HFF-Myc (cell line): ENCODE measurements at regions not wholly inside any gene's neighbourhood (a gene's known extent, or its start where the extent isn't known, plus 50 kb on each side); places are given as distances from the start of the nearest gene placed in this dataset.
"Not testable (repeated sequence)": the region's sequence is repeated elsewhere in the genome, so short reads cannot be mapped to it uniquely, and the experiment has no call there.

Experiments
- DNase-seq: peaks from one replicate; pipeline ENCODE4 v3.0.0-alpha.2; 2011; ENCODE audit warnings: low read depth; ENCODE audit errors: extremely low read depth
- H3K4me3 ChIP-seq: replicated peaks from 2 replicates; pipeline ENCODE4 v1.5.1; 2011; ENCODE audit warnings: low read depth, mild to moderate bottlenecking, control low read depth, low read length
- CTCF ChIP-seq: IDR thresholded peaks from 2 replicates; pipeline ENCODE4 v1.5.1; 2012; ENCODE audit warnings: mild to moderate bottlenecking, low read depth, low read length, control low read depth; ENCODE audit errors: missing control alignments

- H3K4me3 ChIP-seq = no peak overlapping the region
- no peak for TF ChIP-seq CTCF
- DNase-seq = no peak
Observed at GRCh38 chr18:24611075-24611474, 150.6 kb downstream of the HRH4 start.

- no peak for TF ChIP-seq CTCF
- H3K4me3 ChIP-seq = no peak overlapping the region
- no peak for DNase-seq
Observed at GRCh38 chr18:24613896-24614640, 153.6 kb downstream of the HRH4 start.

GRCh38 chr18:24616653-24617052, 156.2 kb downstream of the HRH4 start:
- no peak for DNase-seq
- H3K4me3 ChIP-seq = no peak overlapping the region
- TF ChIP-seq CTCF = no peak

- H3K4me3 ChIP-seq, DNase-seq: not testable (repeated sequence)
Observed at GRCh38 chr18:24624421-24624820, 164.0 kb downstream of the HRH4 start.

GRCh38 chr18:24627644-24628315, 167.3 kb downstream of the HRH4 start:
- H3K4me3 ChIP-seq = no peak overlapping the region
- no peak for DNase-seq
- no peak for TF ChIP-seq CTCF

GRCh38 chr18:24628326-24628725, 167.9 kb downstream of the HRH4 start:
- TF ChIP-seq CTCF = no peak
- H3K4me3 ChIP-seq = no peak overlapping the region
- no peak for DNase-seq

GRCh38 chr18:24629921-24630320, 169.5 kb downstream of the HRH4 start:
- no peak overlapping the region for H3K4me3 ChIP-seq
- no peak for TF ChIP-seq CTCF
- no peak for DNase-seq
